CD4-positive, alpha-beta T cell (primary cell): ENCODE measurements at regions not wholly inside any gene's neighbourhood (a gene's known extent, or its start where the extent isn't known, plus 50 kb on each side); places are given as distances from the start of the nearest gene placed in this dataset.

Source experiments
- ATAC-seq: fragments of 200-7000 bp; cut with Tn5 transposase; one replicate; pipeline ENCODE4 v1.10.0; 2022; ENCODE audit warnings: mild to moderate bottlenecking; ENCODE audit not compliant: poor library complexity
- CTCF ChIA-PET: fragments of 350-600 bp; sonication (Branson Sonifier 250); formaldehyde crosslinking; loops from one replicate; lab custom pipeline; 2021; ENCODE audit warnings: antibody characterized with exemption, inconsistent platforms; lab: Charles Lee
- POLR2A ChIA-PET: fragments of 350-600 bp; sonication (Branson Sonifier 250); formaldehyde crosslinking; loops from one replicate; lab custom pipeline; 2021; ENCODE audit warnings: antibody characterized with exemption, inconsistent platforms; lab: Charles Lee
- DNase-seq, 14 experiments: peaks; one replicate each; pipeline ENCODE4 v3.0.0-alpha.2; 2013 to 2020; ENCODE audit warnings: mixed read lengths in 2 of 14
- H3K27ac ChIP-seq, 2 donors: one replicate each; pipeline versions ENCODE4 v1.5.1 to v1.7.0; 2013; ENCODE audit warnings: low read length in 2 of 2, low read depth in 1 of 2, mild to moderate bottlenecking in 1 of 2
- H3K27me3 ChIP-seq, 2 experiments: 1 replicate in 1 of 2; 2 replicates in 1 of 2; pipeline versions ENCODE4 v1.6.1 to v1.7.0; 2013; ENCODE audit warnings: low read length in 2 of 2, control low read depth in 1 of 2, mild to moderate bottlenecking in 1 of 2, moderate library complexity in 1 of 2; ENCODE audit not compliant: insufficient read depth in 2 of 2, control insufficient read depth in 1 of 2
- H3K36me3 ChIP-seq: one replicate; pipeline ENCODE4 v1.6.1; 2013; ENCODE audit warnings: low read length, control low read depth; ENCODE audit not compliant: insufficient read depth
- H3K4me1 ChIP-seq: one replicate; pipeline ENCODE4 v1.6.1; 2013; ENCODE audit warnings: low read length, control low read depth; ENCODE audit not compliant: insufficient read depth
- H3K4me3 ChIP-seq: one replicate; pipeline ENCODE4 v1.5.1; 2013; ENCODE audit warnings: mild to moderate bottlenecking, low read length, moderate library complexity
- H3K9me3 ChIP-seq, 2 experiments: 1 replicate in 1 of 2; 2 replicates in 1 of 2; pipeline versions ENCODE4 v1.6.1 to v1.7.0; 2013; ENCODE audit warnings: low read length in 2 of 2, mild to moderate bottlenecking in 2 of 2, control low read depth in 1 of 2, moderate library complexity in 1 of 2; ENCODE audit not compliant: control insufficient read depth in 1 of 2, insufficient read depth in 1 of 2
- H3K27ac Mint-ChIP-seq: one replicate; pipeline ENCODE4 v1.8.0; 2020; ENCODE audit warnings: mixed read lengths
- H3K27me3 Mint-ChIP-seq: one replicate; pipeline ENCODE4 v1.8.0; 2021; ENCODE audit warnings: mixed read lengths
- H3K36me3 Mint-ChIP-seq: one replicate; pipeline ENCODE4 v1.8.0; 2021; ENCODE audit warnings: low read depth, mixed read lengths
- H3K4me1 Mint-ChIP-seq: one replicate; pipeline ENCODE4 v1.8.0; 2021; ENCODE audit warnings: low read depth, mixed read lengths
- H3K4me3 Mint-ChIP-seq: one replicate; pipeline ENCODE4 v1.8.0; 2020; ENCODE audit warnings: mild to moderate bottlenecking, mixed read lengths
- H3K9me3 Mint-ChIP-seq: one replicate; pipeline ENCODE4 v1.8.0; 2020; ENCODE audit warnings: mixed read lengths
- intact Hi-C, 2 experiments: fragments of 100-400 bp; cut with DNase I in 1 of 2; cut with micrococcal nuclease in 1 of 2; formaldehyde crosslinking; loops; one replicate each; pipeline versions ENCODE4 v1.15.1 to v1.9.0; 2023 to 2025; cut with DNase I, micrococcal nuclease
- TF ChIP-seq, protein P1 (sequence below): fragments of 200-600 bp; IDR thresholded peaks from one replicate; pipeline ENCODE4 v1.8.0; 2022; ENCODE audit warnings: antibody characterized with exemption, mild to moderate bottlenecking

DNA sequence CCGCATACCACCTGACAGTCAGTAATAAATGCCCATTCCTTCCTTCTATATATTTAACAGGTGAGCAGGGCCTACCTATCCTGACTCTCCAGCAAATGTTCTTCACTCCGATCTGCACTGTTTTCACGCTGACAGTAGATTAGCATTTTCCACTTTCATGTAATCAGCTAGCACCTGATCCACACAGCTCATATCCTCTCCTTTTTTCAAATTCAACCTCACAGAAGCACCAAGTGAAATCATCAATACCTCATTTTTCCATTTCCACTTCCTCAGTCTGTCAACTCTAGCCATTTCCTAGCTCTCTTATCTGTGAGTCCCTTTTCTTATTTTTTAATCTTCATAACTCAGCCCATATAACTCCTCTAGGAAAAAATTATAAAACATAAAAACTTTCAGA, 402.8 kb downstream of the ZEB2 start:
- TF ChIP-seq, protein P1, sequence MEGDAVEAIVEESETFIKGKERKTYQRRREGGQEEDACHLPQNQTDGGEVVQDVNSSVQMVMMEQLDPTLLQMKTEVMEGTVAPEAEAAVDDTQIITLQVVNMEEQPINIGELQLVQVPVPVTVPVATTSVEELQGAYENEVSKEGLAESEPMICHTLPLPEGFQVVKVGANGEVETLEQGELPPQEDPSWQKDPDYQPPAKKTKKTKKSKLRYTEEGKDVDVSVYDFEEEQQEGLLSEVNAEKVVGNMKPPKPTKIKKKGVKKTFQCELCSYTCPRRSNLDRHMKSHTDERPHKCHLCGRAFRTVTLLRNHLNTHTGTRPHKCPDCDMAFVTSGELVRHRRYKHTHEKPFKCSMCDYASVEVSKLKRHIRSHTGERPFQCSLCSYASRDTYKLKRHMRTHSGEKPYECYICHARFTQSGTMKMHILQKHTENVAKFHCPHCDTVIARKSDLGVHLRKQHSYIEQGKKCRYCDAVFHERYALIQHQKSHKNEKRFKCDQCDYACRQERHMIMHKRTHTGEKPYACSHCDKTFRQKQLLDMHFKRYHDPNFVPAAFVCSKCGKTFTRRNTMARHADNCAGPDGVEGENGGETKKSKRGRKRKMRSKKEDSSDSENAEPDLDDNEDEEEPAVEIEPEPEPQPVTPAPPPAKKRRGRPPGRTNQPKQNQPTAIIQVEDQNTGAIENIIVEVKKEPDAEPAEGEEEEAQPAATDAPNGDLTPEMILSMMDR: no peak
- Histone ChIP-seq H3K27ac (no peak overlapping the region), H3K4me3 (no peak overlapping the region), H3K36me3 (no peaks in the 10 kb centered on the region), H3K27me3 (no peaks in the 10 kb centered on the region), H3K4me1 (no peaks in the 10 kb centered on the region), H3K9me3 (no peaks in the 10 kb centered on the region)
- no peak for DNase-seq
- POLR2A ChIA-PET: no interaction called here
- intact Hi-C loops: no loop called here
- ATAC-seq: no peak
- no peaks in the 10 kb centered on the region for H3K27me3 Mint-ChIP-seq
- no peaks in the 10 kb centered on the region for H3K36me3 Mint-ChIP-seq
- H3K4me1 Mint-ChIP-seq: no peaks in the 10 kb centered on the region
- no peaks in the 10 kb centered on the region for H3K9me3 Mint-ChIP-seq
- no peak overlapping the region for H3K4me3 Mint-ChIP-seq
- CTCF ChIA-PET: no interaction called here
- H3K27ac Mint-ChIP-seq: no peak overlapping the region

DNA sequence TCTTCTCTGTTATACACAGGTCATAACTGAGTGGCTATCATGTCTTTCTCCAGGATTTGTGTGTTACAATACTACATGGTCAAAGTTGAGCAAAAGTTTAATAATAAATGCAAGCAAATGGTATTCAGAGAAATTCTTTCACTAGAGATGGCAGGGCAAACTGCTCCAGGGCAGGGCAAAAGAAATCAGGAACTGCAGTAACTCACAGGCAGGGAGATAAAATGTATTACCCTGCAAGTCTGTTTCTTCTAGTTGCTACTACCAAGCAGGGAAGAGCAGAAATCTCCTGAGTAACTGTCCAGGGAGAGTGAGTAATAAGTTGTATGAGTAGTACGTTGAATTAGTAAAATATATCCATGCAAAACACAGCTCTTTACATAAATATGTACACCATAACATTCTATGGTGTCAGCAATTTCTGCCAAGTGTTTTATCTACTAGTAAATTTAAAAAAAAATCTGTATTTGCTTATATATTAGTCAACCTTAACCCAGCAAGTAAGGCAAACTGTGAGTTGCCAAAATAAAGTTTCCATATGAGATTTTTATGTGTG, 404.1 kb downstream of the ZEB2 start:
- TF ChIP-seq, protein P1: no peak
- ATAC-seq (no peak), DNase-seq (no peak)
- no peaks in the 10 kb centered on the region for H3K36me3 Mint-ChIP-seq
- intact Hi-C loops: no loop called here
- H3K27me3 Mint-ChIP-seq: no peaks in the 10 kb centered on the region
- no peak overlapping the region for H3K27ac Mint-ChIP-seq
- no peaks in the 10 kb centered on the region for H3K9me3 ChIP-seq
- no peaks in the 10 kb centered on the region for H3K4me1 Mint-ChIP-seq
- H3K9me3 Mint-ChIP-seq: no peaks in the 10 kb centered on the region
- no peaks in the 10 kb centered on the region for H3K4me1 ChIP-seq
- no peak overlapping the region for H3K4me3 Mint-ChIP-seq
- no peaks in the 10 kb centered on the region for H3K36me3 ChIP-seq
- ChIA-PET CTCF (no interaction called here), POLR2A (no interaction called here)
- H3K27ac ChIP-seq: no peak overlapping the region
- H3K4me3 ChIP-seq: no peak overlapping the region
- no peaks in the 10 kb centered on the region for H3K27me3 ChIP-seq

DNA sequence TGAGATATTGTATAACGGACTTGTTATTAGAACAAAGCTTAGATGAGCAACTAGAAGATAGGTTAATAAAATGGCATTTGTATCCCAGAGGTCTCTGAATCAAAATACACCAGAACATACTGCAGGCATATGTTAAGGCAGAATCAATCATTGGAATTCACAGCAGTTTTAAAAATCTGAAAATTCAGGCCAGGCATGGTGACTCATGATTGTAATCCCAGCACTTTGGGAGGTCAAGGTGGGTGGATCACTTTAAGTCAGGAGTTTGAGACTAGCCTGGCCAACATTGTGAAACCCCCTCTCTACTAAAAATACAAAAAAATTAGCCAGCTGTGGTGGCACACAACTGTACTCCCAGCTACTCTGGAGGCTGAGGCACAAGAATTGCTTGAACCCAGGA, 405.2 kb downstream of the ZEB2 start:
- no peaks in the 10 kb centered on the region for H3K27me3 Mint-ChIP-seq
- H3K4me1 Mint-ChIP-seq: no peaks in the 10 kb centered on the region
- no peak overlapping the region for H3K27ac ChIP-seq
- H3K27ac Mint-ChIP-seq: no peak overlapping the region
- POLR2A ChIA-PET: no interaction called here
- no peak overlapping the region for H3K4me3 Mint-ChIP-seq
- no peaks in the 10 kb centered on the region for H3K4me1 ChIP-seq
- no peaks in the 10 kb centered on the region for H3K36me3 Mint-ChIP-seq
- intact Hi-C loops: no loop called here
- no peak for DNase-seq
- TF ChIP-seq, protein P1: no peak
- no peaks in the 10 kb centered on the region for H3K36me3 ChIP-seq
- CTCF ChIA-PET: interaction anchor here (0.6 kb wide), 1 partner anchor 1183 kb away, joined by 3 read pairs; no protein-coding TSS in a partner anchor
- no peak for ATAC-seq
- no peaks in the 10 kb centered on the region for H3K9me3 ChIP-seq
- H3K4me3 ChIP-seq: no peak overlapping the region
- no peaks in the 10 kb centered on the region for H3K27me3 ChIP-seq
- no peaks in the 10 kb centered on the region for H3K9me3 Mint-ChIP-seq
